Glomerular visceral epithelial cell (primary cell): ENCODE measurements at regions not wholly inside any gene's neighbourhood (a gene's known extent, or its start where the extent isn't known, plus 50 kb on each side); places are given as distances from the start of the nearest gene placed in this dataset.
A peak's percentile ranks its signal among the peaks of the same experiment; 100 is the strongest.
"Not testable (repeated sequence)": the region's sequence is repeated elsewhere in the genome, so short reads cannot be mapped to it uniquely, and the experiment has no call there.

Experiments
- DNase-seq: peaks from one replicate; pipeline ENCODE4 v3.0.0-alpha.2; 2016; ENCODE audit errors: extremely low spot score

DNA sequence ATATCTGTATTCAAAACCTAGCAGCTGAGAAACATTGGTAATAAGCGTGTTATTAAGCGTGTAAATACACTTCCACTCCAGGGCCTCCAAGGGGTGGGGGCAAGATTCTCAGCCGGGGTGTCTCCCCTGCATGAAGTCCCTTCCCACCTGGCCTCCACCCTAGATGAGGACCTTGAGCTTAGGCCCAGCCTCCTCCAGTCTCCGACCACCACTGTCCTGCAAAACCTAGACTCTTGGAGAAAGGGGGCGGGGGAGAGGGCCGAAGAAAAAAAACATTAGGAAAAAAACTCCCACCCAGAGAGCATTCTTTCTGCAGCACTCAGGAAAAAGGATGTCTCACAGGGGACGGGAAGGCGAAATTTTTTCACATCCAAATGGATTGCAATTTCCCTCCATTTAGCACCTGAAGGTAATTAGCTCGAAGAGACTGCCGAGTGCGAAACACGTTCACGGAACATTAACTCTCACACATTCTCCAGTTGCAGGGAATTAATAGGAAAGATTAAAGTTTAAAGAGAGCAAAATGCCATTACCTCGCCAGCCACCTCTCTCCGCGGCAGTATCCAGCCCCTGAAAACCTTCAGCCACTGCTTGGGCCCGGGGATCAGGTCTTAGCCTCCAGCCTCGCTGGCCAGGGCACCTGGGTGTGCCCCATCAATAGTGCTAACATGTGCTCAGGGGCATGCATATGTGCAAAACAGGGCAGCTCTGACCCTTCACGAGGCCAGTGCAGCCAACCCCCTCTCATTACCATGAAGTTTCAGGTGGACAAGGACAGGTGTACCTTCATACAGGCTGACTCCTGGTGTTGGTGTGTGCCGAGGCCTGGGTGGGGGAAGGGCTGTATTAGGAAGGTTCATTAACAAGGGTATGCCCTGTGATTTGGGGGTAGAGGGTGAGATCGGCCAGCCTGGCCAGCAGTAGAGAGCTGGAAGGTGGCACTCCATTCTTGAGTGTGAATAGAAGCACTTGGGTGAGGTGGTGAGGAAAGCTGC lies 77.2 kb downstream of the HIF1AN start:
- DNase-seq, result no peak

DNA sequence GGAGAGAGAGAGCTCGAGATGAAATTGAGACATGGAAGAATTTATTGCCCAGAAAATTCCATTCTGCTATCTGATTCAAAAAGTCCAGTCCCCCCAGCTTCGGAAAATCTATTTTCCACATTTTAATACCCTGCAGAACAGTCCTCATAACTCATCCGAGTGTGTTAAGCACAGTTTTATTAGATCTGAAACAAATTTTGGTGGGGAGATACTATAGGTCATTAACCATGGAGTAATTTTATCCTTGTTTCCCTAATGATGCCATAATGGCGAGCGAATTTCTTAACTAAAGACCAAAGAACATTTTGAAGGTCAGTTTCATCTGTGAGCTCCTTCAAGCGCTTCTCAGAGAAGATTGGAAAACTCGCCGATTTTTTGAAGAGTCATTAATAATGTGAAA lies 78.1 kb downstream of the HIF1AN start:
- DNase-seq, result no peak

DNA sequence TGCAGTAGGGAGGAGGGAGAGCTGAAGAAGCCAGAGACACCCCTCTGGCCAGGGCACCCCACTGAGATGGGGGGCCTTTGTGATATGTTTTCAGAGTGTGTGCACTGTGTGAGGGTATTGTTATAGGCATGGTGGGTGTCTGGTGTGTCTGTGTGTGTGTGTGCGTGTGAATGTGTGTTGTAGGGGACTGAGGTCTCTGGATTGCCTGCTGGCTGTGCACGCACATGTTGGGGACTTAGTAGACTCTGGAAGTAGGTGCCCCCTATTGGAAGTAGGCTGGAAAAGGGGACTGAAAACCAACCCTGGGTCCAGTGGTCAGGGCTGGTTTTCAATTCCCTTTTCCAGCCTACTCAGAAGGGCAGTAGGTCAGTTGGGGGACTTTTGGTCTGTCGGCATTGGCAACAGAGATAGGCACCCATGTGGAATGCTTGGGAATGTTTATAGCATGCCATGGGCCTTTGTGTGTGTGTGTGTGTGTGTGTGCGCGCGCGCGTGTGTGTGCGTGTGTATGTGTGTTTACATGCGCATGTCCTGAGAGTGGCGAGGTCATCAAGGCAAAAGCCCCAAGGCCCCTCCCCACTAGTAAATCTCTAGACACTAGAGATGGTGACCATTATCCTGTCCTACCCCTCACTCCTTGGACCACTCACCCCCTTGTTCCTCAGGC lies 78.8 kb downstream of the HIF1AN start:
- DNase-seq, result no peak

DNA sequence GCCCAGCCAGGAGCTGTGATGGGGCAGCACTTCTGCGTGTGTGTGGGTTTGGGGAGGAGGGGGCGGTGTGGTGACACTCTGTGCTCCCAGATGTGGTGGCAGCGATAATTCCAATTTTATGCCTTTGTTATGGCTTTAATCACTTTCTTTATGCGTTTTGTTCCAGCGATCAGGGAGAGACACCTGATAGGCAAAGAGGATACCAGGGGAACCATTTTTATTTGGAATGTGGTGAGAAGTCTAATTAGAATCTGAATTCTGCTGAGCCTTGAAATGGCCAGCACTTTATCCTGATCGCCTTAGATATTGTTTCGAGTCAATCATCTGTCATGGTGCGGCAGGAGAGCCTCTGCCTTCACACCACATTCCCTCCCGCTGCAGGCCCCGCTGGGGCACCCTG lies 79.5 kb downstream of the HIF1AN start:
- DNase-seq, result no peak

DNA sequence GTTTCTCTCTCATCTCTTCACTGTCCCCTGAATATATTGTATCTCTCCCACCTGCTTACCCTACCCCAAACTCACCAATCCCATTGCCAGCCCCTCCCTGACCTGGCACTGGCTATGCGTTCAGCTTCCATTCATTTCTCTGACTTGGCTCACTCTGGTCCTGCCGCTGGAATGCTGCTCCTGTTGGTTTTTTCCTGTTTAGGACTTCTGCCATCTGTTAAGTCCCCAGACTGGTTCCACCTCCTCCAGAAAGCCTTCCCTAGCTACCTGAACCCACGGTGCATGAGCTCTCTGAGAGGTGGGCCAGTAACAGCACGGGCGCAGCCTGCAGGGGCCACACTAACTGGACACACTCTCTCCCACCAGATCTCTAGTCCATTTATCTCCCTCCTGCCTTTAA lies 80.2 kb downstream of the HIF1AN start:
- no peak for DNase-seq

DNA sequence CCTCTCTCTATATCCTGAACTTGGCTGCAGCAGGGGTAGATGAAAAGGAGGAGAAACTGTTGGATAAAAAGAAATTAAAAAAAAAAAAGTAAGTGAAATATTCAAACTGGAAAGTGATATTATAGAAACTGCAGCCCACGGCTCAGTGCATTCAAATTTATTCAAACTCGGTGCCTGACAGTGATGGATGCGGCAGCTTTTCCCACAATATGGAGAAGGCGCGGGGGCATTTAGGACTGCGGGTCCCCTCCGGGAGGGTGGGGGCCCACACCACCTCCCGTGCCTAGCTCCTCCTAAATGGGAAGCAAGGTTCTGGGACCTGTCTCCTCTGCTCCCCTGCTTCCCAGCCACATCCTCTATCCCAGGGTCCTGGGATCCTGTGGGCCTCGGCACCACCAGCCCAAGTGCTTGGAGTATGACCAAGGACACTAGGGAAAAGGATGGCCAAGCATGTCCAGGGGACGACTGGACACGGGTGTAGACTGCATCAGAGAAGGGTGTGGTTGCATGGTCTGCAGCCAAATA lies 82.4 kb downstream of the HIF1AN start:
- no peak for DNase-seq

DNA sequence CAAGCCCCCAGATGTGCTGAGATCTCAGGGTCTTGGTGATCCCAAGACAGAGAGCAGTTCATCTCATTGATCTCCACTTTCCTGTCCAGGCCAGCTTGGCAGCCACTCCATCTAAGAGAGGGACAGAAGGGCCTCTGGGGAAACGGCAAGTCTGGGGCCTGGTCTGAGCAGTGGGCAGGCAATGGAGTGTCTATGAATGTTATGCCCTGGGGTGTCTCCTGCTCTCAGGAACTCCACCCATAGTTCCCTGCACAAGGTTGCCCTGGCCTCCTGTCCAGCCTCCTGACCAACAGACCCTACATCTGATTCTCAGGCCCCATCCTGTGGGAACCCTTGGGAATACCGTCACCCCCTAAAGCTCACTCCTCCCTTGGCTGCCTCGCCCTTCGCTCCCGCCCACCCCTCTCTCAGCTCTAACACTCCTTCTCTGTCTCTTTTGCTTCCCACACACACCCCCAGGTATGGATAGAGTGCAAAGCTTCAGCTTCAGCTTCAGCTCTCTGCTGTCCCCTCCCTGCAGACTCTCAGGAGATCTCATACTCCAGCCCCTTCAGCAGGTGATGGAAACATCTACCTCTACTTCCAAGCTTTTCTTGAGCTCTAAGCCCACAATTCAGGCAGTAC lies 83.0 kb downstream of the HIF1AN start:
- DNase-seq, result no peak

DNA sequence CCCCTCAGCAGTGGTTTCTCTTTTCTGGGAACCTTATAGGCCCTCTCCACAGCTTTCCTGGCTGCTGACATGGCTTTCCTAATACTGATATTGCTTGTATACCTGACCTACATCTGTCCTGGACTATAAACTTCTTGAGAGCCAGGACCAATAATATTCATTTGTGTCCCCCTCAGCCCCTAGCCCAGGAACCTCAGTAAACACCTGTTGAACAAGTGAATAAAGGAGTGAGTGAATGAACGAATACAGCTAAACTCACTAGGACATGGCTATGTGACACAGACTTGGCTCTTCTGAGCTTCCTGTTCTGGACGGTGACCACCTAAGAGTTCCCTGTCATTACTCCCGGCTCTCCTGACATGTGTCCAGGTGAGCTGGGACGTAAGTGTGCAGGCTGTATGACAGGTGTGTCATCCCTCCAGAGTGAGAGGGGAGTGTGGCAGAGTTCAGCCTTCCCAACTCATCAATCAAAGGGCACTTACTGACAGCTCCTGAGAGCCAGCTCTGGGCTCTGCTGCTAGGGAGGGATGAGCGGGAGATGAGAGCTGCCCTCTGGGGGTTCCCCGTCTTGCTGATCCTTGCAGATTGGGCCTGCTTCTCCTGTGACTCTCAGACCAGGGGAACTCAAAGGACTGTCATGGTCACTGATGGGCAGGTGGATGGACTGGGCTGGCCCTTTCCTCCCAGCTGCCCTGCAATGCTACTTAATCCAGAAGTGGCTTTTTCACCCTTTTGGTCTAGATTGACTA lies 84.5 kb downstream of the HIF1AN start:
- no peak for DNase-seq

DNA sequence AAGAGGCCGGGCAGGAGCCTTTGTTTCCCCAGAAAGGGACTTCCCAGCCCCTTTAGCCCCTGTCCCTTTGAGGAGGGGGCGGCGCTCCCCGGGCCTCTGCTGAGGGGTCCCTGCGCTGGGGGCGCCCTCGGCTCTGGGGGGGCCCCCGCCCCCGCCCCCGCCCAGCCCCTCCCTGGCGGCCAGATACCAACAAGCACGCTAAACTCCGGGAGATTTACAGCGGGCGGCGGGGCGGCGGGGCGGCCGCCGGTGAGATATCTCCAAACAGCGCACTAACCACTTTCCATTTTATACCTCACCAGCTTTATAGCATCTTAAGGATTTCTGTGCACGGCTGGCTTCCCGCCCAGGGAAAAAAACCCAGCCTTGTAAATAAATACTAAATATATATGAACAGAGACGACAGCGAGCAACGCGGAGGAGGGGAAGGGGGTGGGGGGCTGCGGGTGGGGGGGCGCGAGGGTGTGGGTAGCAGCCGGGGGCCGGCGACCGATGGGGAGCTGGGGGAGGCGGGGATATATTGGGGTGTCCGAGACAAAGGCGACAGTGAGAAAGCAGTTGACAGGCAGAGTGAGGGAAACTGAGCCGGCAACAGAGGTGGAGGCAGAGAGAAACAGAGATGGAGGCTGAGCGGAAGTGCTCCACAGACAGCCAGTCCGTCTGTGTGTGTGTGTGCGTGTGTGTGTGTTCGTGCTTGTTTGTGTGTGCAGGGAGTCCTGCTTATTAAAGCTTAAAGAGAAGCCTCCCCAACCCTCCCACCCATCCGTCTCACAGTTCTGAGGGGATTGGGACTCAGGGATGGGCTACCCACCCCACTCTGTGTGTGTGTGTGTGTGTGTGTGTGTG lies 85.8 kb downstream of the HIF1AN start:
- DNase-seq, result no peak

DNA sequence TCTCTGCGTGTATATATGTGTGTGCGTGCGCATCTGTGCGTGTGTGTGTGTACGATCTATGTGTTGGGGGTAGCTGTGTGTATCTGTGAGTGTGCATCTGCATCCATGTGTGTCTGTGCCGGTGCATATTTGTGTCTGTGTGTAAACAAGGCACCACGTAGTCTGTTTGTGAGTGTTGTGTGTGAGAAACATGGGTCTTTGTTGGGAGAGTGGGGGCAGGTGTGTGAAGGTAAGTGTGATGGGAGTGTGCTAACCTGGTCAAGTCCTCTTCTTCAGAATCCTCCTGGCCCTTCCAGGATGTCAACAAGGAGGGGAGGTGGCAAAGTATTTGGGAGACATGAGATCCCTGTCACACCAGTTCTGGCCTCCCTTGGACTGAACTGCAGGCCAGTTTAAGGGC lies 87.2 kb downstream of the HIF1AN start:
- no peak for DNase-seq

DNA sequence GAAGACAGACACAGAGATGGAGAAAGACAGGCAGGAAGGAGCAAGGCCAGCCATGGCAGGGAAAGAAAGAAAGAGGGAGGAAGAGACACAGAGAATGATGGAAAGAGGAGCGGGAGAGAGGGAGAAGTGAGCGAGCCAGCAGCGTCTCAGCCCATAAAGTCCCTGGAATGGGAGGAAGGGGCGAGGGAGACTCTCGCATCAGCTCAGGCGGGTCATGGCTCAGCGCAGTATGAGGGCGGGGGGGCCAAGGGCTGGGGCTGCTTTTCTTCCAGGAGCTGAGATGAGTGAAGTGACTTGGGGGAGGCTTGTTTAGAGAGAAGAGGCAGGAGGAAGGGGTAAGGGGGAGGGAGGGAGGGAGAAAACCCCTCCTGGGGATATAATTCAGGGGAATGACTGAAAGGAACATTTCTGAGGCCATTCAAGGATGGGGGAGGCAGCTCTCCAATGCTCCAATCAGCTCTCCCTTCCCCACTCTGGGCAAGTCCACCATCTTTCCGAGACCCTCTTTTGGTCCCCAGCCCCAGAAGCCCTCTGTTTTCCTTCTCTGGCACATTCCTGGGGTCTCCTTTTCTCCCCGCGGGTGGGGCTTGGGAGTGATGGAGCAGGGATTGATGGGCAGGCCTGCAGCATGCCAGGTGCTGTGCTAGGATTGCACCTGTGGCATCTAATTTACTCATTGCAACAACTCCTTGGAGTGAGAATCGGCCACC lies 87.9 kb downstream of the HIF1AN start:
- no peak for DNase-seq

DNA sequence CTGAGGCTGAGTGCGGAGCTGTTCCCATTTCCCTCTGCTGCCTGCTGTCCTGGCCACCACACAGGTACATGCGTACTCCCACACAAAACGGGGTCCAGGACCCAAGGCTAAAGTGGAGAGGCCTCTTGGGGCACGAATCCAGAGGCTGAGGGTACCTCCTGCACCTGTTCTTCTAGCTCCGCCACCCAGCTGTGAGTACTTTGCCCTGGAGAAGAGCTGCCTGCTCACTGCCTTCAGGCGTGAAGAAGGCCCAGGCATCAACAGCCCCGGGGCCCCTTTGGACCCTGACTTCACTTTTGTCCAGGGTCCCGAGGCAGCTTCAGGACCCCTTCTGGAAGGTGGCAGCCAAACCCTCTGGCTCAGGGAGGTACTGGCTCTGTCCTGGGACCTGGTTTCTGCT lies 88.6 kb downstream of the HIF1AN start:
- no peak for DNase-seq

DNA sequence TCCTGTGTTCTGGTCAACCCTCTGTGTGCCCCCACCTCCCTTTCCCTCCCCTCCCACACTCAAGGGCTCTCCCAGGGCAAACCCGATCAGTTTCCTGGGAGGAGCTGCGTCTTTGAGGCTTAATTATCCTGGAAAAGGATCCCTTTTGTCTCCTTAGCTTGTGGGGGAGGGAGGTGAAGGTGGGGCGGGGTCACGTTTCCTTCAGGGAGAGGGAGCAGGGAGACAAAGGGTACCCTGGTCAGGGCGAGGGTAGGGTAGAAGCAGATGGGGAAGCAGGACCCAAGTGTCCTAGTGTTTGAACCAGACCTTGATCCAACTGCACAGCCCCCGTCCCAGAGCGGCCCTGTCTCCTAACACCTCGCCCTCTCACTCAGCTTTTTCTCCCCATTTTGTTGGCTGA lies 90.1 kb downstream of the HIF1AN start:
- no peak for DNase-seq

DNA sequence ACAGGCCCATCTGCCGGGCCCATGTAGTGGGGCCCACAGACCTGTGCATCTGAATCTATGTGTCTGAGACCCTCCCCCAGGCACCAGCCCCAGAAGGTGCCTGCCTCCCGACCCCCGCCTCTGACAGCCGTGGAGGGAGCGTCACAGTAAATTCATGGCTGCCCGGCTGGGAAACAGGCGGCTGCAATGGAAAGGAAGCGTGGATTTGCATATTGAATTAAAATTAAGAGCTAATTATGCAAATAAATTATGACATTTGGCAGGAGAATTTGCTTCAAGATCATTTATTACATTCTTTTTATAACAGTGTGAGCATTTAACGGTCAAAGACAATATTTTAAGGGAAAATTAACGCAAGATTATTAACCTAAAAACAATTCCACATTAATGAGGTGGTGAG lies 92.3 kb downstream of the HIF1AN start:
- no peak for DNase-seq

DNA sequence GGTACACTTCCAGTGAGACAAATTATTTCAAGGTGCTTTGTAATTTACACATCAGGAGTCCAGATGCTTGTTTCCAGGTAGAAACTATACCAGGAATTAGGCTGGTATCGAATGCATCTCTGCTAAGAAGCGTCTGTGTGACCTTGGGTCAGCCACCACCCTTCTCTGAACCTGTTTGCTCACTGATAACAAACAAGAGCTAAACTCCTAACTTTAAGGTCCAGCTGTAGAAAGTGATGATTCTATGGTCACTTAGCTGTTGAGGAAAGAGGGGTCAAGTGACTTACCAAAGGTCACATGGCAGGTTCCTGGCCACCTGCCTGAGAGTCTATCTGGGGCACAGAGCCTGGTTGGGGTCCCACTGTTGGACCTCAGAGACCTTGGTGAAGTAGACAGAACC lies 95.4 kb downstream of the HIF1AN start:
- DNase-seq, result no peak

DNA sequence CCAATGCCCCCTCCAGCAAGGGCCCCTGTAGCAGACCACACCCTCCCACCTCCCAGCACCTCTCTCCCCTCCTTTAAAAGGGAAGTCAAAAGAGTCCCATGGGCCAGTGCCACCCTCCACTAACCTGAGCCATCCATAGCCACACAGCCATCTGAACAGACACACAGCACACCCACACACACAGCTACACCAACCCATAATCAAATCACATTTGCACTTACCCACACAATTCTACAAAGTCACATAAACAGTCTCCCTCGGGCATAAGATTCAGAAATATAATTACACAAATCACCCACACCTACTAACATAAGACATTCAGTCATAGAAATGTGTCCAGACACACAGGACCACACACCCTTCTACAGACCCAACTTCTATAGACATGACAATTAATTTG lies 96.3 kb downstream of the HIF1AN start:
- no peak for DNase-seq

DNA sequence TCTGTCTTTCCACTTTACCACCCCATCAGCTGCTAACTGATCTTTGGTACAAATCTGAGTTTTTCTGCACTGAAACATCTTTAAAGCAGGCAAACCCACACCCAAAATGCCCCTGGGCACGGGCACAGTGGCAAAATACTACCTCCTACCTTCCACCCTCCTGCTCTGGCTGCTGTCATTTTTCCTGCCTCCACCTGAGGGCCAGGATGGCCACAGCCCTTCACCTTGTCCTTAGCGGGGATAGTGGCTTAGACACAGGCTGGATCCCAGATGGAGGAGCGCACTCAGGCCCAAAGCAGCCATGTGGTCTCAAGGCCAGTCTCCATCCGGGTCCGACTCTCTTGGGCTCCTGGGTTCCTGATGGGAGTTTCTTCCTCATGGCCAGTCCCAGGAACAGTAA lies 98.3 kb downstream of the HIF1AN start:
- DNase-seq, result no peak

DNA sequence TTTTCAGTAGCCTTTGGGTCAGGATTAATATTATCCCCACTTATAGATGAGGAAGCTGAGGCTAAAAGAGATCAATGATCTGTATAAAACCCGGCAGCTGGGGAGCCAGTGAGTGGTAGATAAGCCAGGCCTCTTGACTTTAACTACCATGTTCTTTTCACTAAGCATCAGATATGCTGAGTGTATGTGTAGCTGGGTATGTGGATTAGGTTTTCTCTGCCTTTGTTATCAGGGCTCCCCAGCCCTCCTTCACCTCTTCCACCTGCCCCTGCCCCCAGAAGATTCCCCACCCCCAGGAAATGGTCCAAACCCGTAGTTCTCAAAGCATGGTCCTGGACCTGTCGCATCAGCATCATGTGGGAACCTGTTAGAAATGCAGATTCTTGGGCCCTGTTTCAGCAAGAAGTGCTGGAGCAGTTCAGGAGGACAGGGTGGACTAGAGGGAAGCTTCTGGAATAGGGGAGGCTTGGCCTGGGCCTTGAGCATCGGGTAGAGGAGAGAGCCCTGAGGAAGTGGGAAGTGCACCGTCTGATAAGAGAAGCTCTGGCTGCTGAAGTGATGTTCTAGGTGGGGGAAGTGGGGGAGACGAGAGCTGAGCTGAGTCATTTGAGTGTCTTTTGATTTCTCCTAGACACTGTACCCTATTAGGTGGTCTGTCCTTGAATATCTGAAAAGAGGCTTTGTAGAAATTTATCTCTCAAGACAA lies 101.3 kb downstream of the HIF1AN start:
- DNase-seq, result no peak

DNA sequence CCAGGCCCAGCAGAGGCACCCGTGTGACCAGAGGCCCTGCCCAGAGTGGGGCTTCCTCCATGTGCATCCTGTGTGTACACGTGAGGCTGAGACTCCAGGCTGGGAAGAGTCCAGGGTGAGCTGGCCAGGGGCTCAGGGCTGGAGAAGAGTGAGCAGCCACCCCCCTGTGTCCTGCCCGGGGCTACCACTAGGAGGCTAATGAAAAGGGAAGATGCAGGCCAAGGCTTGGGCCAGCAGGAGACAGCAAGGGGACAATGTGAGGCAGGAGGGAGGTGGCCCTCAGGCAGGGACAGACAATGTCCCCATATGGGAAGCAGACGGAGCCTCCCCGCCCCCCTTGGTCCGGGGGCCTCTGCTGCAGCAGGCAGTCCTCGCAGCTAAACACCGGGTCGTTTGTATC lies 102.0 kb downstream of the HIF1AN start:
- peak; percentile 9 for DNase-seq

DNA sequence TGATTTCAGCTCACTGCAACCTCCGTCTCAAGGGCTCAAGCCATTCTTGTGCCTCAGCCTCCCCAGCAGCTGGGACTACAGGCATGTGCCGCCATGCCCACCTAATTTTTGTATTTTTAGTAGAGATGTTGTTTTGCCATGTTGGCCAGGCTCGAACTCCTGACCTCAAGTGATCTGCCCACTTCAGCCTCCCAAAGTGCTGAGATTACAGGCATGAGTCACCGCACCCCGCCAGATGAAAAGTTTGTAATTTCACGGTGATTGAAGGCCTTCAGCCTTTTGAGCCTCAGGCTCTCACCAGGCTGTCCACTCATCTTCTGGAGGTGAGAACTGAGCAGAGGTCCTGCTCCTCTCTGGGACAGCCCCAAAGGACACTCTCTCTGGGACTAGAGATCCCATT lies 103.2 kb downstream of the HIF1AN start:
- DNase-seq, result not testable (repeated sequence)
